GM19043 (cell line): ENCODE measurements at regions not wholly inside any gene's neighbourhood (a gene's known extent, or its start where the extent isn't known, plus 50 kb on each side); places are given as distances from the start of the nearest gene placed in this dataset.

ENCODE experiments used
- ATAC-seq: cut with Tn5 transposase; IDR thresholded peaks from one replicate; pipeline ENCODE4 v1.9.1; 2021; ENCODE audit warnings: low read depth; ENCODE audit not compliant: unreplicated experiment

GRCh38 chr7:46448478-46448877 lies 527.4 kb upstream of the IGFBP3 start:
- ATAC-seq, result no peak

GRCh38 chr7:46446151-46446550 lies 525.1 kb upstream of the IGFBP3 start:
- no peak for ATAC-seq

GRCh38 chr7:46444256-46444655 lies 523.2 kb upstream of the IGFBP3 start:
- ATAC-seq, result no peak

- no peak for ATAC-seq
These were observed 519.1 kb upstream of the IGFBP3 start for GRCh38 chr7:46440186-46440585.

- ATAC-seq, result no peak
These were observed 511.6 kb upstream of the IGFBP3 start for GRCh38 chr7:46432708-46433107.

- no peak for ATAC-seq
These were observed 507.2 kb upstream of the IGFBP3 start for GRCh38 chr7:46428295-46428694.

GRCh38 chr7:46424934-46425333 lies 503.9 kb upstream of the IGFBP3 start:
- no peak for ATAC-seq

GRCh38 chr7:46421441-46422230 lies 500.6 kb upstream of the IGFBP3 start:
- ATAC-seq, result no peak

- no peak for ATAC-seq
These were observed 493.9 kb upstream of the IGFBP3 start for GRCh38 chr7:46414946-46415345.

GRCh38 chr7:46411236-46411635 lies 490.2 kb upstream of the IGFBP3 start:
- no peak for ATAC-seq

GRCh38 chr7:46407125-46407524 lies 486.1 kb upstream of the IGFBP3 start:
- no peak for ATAC-seq

- ATAC-seq, result no peak
These were observed 476.5 kb upstream of the IGFBP3 start for GRCh38 chr7:46397591-46397990.

GRCh38 chr7:46396481-46396880 lies 475.4 kb upstream of the IGFBP3 start:
- no peak for ATAC-seq

GRCh38 chr7:46393142-46393541 lies 472.1 kb upstream of the IGFBP3 start:
- ATAC-seq, result no peak

- no peak for ATAC-seq
These were observed 470.4 kb upstream of the IGFBP3 start for GRCh38 chr7:46391231-46392201.

- no peak for ATAC-seq
These were observed 469.0 kb upstream of the IGFBP3 start for GRCh38 chr7:46390042-46390441.

- ATAC-seq, result no peak
These were observed 468.1 kb upstream of the IGFBP3 start for GRCh38 chr7:46389146-46389545.

GRCh38 chr7:46387646-46388045 lies 466.6 kb upstream of the IGFBP3 start:
- no peak for ATAC-seq

- no peak for ATAC-seq
These were observed 465.6 kb upstream of the IGFBP3 start for GRCh38 chr7:46386428-46387399.

- ATAC-seq, result no peak
These were observed 464.7 kb upstream of the IGFBP3 start for GRCh38 chr7:46385662-46386309.
